Esophagus squamous epithelium (tissue), 5 donors: ENCODE measurements at regions not wholly inside any gene's neighbourhood (a gene's known extent, or its start where the extent isn't known, plus 50 kb on each side); places are given as distances from the start of the nearest gene placed in this dataset.

Source experiments
- DNase-seq: peaks from one replicate; lab custom pipeline; 2025; lab: John Stamatoyannopoulos, UW
- H3K27ac ChIP-seq, 4 donors: fragments of 200-600 bp; sonication (generic); one replicate each; pipeline ENCODE4 v1.5.1; 2016 to 2019; ENCODE audit warnings: mild to moderate bottlenecking in 1 of 4
- H3K27me3 ChIP-seq, 4 donors: fragments of 200-600 bp; sonication (generic); 1 replicate in 3 of 4; 2 replicates in 1 of 4; pipeline versions ENCODE4 v1.5.1 to v1.6.0; 2017 to 2021; ENCODE audit warnings: antibody characterized with exemption in 1 of 4
- H3K36me3 ChIP-seq, 3 donors: fragments of 200-600 bp; sonication (generic); one replicate each; pipeline ENCODE4 v1.5.1; 2016 to 2019
- H3K4me1 ChIP-seq, 3 donors: fragments of 200-600 bp; sonication (generic); one replicate each; pipeline ENCODE4 v1.5.1; 2017 to 2019
- H3K4me3 ChIP-seq, 4 donors: fragments of 200-600 bp; sonication (generic); 1 replicate in 3 of 4; 2 replicates in 1 of 4; pipeline ENCODE4 v1.5.1; 2016 to 2019; ENCODE audit warnings: mild to moderate bottlenecking in 2 of 4, moderate library complexity in 1 of 4
- H3K9me3 ChIP-seq, 3 donors: fragments of 200-600 bp; sonication (generic); one replicate each; pipeline ENCODE4 v1.5.1; 2016 to 2019
- CTCF ChIP-seq, 6 experiments: fragments of 450-650 bp in 4 of 6; fragments of 200-600 bp in 2 of 6; sonication (generic) in 2 of 6; IDR thresholded peaks; one replicate each; pipeline ENCODE4 v1.5.1; 2016 to 2019; ENCODE audit warnings: antibody characterized with exemption in 6 of 6, mild to moderate bottlenecking in 4 of 6, moderate library complexity in 4 of 6
- POLR2A ChIP-seq, 4 donors: fragments of 450-650 bp; IDR thresholded peaks; one replicate each; pipeline ENCODE4 v1.6.1; 2017; ENCODE audit warnings: antibody characterized with exemption in 4 of 4, mild to moderate bottlenecking in 4 of 4, moderate library complexity in 3 of 4
- WGBS, 2 donors: methylation state at CpG; one replicate each; pipeline ENCODE4 v1.1.5; 2018; 5-methylcytosine and 5-hydroxymethylcytosine counted together
- intact Hi-C: fragments of 100-400 bp; cut with DNase I; formaldehyde crosslinking; loops from one replicate; pipeline ENCODE4 v1.15.0; 2022
- donor health status: DM: yes; HTN: yes; CAD: no.

- H3K4me3 ChIP-seq: no peak overlapping the region
- 73 to 87% methylated on average over 4 of the region's 4 CpGs for WGBS, 2 donors
- H3K27me3 ChIP-seq: no peaks in the 10 kb centered on the region
- H3K27ac ChIP-seq: no peak overlapping the region
- no peaks in the 10 kb centered on the region for H3K36me3 ChIP-seq
- DNase-seq: no peak
- no peaks in the 10 kb centered on the region for H3K4me1 ChIP-seq
- intact Hi-C loops: no loop called here
- TF ChIP-seq CTCF (IDR thresholded peaks at IDR 0.05) (no peak), POLR2A (IDR thresholded peaks at IDR 0.05) (no peak)
- no peaks in the 10 kb centered on the region for H3K9me3 ChIP-seq
Observed at GRCh38 chr3:181868576-181869082, 156.9 kb downstream of the SOX2 start.

- no peaks in the 10 kb centered on the region for H3K27me3 ChIP-seq
- 56 to 69% methylated on average over 1 of the region's 1 CpG for WGBS, 2 donors
- TF ChIP-seq POLR2A (IDR thresholded peaks at IDR 0.05): no peak
- TF ChIP-seq CTCF (IDR thresholded peaks at IDR 0.05): no peak
- no peaks in the 10 kb centered on the region for H3K36me3 ChIP-seq
- no peak for DNase-seq
- H3K4me3 ChIP-seq: no peak overlapping the region
- H3K9me3 ChIP-seq: no peaks in the 10 kb centered on the region
- intact Hi-C loops: no loop called here
- H3K4me1 ChIP-seq: no peaks in the 10 kb centered on the region
- no peak overlapping the region for H3K27ac ChIP-seq
Observed at GRCh38 chr3:181872887-181873286, 161.2 kb downstream of the SOX2 start.

GRCh38 chr3:181879926-181880325 lies 168.2 kb downstream of the SOX2 start:
- H3K36me3 ChIP-seq: no peaks in the 10 kb centered on the region
- WGBS, 2 donors: 0 to 30% methylated on average over 1 of the region's 1 CpG
- no peak overlapping the region for H3K27ac ChIP-seq
- H3K4me3 ChIP-seq: no peak overlapping the region
- H3K9me3 ChIP-seq: no peaks in the 10 kb centered on the region
- intact Hi-C loops: no loop called here
- H3K4me1 ChIP-seq: no peaks in the 10 kb centered on the region
- no peaks in the 10 kb centered on the region for H3K27me3 ChIP-seq
- no peak for DNase-seq
- no peak for TF ChIP-seq CTCF (IDR thresholded peaks at IDR 0.05)
- TF ChIP-seq POLR2A (IDR thresholded peaks at IDR 0.05): no peak

- Histone ChIP-seq H3K27ac (no peak overlapping the region), H3K9me3 (no peaks in the 10 kb centered on the region), H3K4me1 (no peaks in the 10 kb centered on the region), H3K36me3 (no peaks in the 10 kb centered on the region), H3K27me3 (no peaks in the 10 kb centered on the region), H3K4me3 (no peak overlapping the region)
- no peak for DNase-seq
- 43 to 46% methylated on average over 2 to 3 of the region's 3 CpGs for WGBS, 2 donors
- intact Hi-C loops: no loop called here
- TF ChIP-seq POLR2A (IDR thresholded peaks at IDR 0.05): no peak
Observed at GRCh38 chr3:181880331-181880730, 168.6 kb downstream of the SOX2 start.

GRCh38 chr3:181881749-181882148 lies 170.0 kb downstream of the SOX2 start:
- WGBS, 2 donors: 65 to 67% methylated on average over 2 of the region's 2 CpGs
- no peak for DNase-seq
- no peaks in the 10 kb centered on the region for H3K36me3 ChIP-seq
- H3K4me1 ChIP-seq: peaks cover 0 to 3% (median 0%) of the 10 kb centered on the region in 3 donors
- H3K9me3 ChIP-seq: no peaks in the 10 kb centered on the region
- TF ChIP-seq CTCF (IDR thresholded peaks at IDR 0.05): no peak
- no peaks in the 10 kb centered on the region for H3K27me3 ChIP-seq
- no peak overlapping the region for H3K27ac ChIP-seq
- intact Hi-C loops: no loop called here
- H3K4me3 ChIP-seq: no peak overlapping the region
